SHP77 treated with DMSO at 0.1 percent for 48 hours (cell line): ENCODE measurements at regions not wholly inside any gene's neighbourhood (a gene's known extent, or its start where the extent isn't known, plus 50 kb on each side); places are given as distances from the start of the nearest gene placed in this dataset.
"Not testable (repeated sequence)": the region's sequence is repeated elsewhere in the genome, so short reads cannot be mapped to it uniquely, and the experiment has no call there.

Experiments
- DNase-seq: peaks from one replicate; lab custom pipeline; 2025; lab: John Stamatoyannopoulos, UW

- no peak for DNase-seq
Measured at GRCh38 chr2:185384822-185385560, 353.6 kb upstream of the FSIP2 start.

GRCh38 chr2:185388226-185388625 lies 350.4 kb upstream of the FSIP2 start:
- DNase-seq: no peak

- no peak for DNase-seq
Measured at GRCh38 chr2:185391543-185391942, 347.1 kb upstream of the FSIP2 start.

GRCh38 chr2:185393091-185393490 lies 345.5 kb upstream of the FSIP2 start:
- no peak for DNase-seq

- no peak for DNase-seq
Measured at GRCh38 chr2:185402474-185402873, 336.1 kb upstream of the FSIP2 start.

GRCh38 chr2:185404578-185404977 lies 334.0 kb upstream of the FSIP2 start:
- no peak for DNase-seq

GRCh38 chr2:185417111-185417510 lies 321.5 kb upstream of the FSIP2 start:
- DNase-seq: no peak

GRCh38 chr2:185417688-185418087 lies 320.9 kb upstream of the FSIP2 start:
- no peak for DNase-seq

GRCh38 chr2:185424958-185425629 lies 313.5 kb upstream of the FSIP2 start:
- DNase-seq: not testable (repeated sequence)

- DNase-seq: no peak
Measured at GRCh38 chr2:185428000-185428399, 310.6 kb upstream of the FSIP2 start.

- DNase-seq: no peak
Measured at GRCh38 chr2:185433824-185434223, 304.8 kb upstream of the FSIP2 start.

GRCh38 chr2:185436787-185437372 lies 301.7 kb upstream of the FSIP2 start:
- no peak for DNase-seq

GRCh38 chr2:185441486-185442005 lies 297.1 kb upstream of the FSIP2 start:
- DNase-seq: no peak

- DNase-seq: no peak
Measured at GRCh38 chr2:185456517-185456916, 282.1 kb upstream of the FSIP2 start.

GRCh38 chr2:185463481-185463880 lies 275.1 kb upstream of the FSIP2 start:
- DNase-seq: no peak

GRCh38 chr2:185466915-185467314 lies 271.7 kb upstream of the FSIP2 start:
- no peak for DNase-seq

- DNase-seq: no peak
Measured at GRCh38 chr2:185471441-185471840, 267.2 kb upstream of the FSIP2 start.

- DNase-seq: no peak
Measured at GRCh38 chr2:185472574-185472973, 266.0 kb upstream of the FSIP2 start.

GRCh38 chr2:185473838-185474237 lies 264.8 kb upstream of the FSIP2 start:
- no peak for DNase-seq

GRCh38 chr2:185475914-185476313 lies 262.7 kb upstream of the FSIP2 start:
- DNase-seq: no peak

- DNase-seq: no peak
Measured at GRCh38 chr2:185477452-185477851, 261.2 kb upstream of the FSIP2 start.

- no peak for DNase-seq
Measured at GRCh38 chr2:185484602-185485001, 254.0 kb upstream of the FSIP2 start.

- no peak for DNase-seq
Measured at GRCh38 chr2:185502351-185502750, 236.3 kb upstream of the FSIP2 start.
